ENCODE measurements at regions not wholly inside any gene's neighbourhood (a gene's known extent, or its start where the extent isn't known, plus 50 kb on each side); places are given as distances from the start of the nearest gene placed in this dataset.

DNA sequence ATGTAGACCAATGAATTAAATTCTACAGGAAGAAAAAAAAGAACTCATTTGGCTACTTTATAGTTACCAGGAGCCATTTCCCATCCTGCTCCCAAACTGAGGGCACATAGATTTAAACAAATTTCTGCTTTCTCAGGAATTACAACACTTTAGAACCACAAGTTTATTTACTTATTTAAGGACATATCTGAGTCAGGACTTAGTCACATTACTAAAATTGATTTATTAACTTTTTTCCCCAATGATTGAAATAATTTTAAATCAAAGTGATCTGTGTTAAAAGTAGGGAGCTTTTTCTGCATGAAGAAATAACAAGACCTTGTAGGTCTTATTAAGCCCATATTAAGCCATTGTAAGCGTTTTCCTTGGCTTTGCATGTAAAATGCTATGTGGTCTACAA is 291.0 kb upstream of the HAND2 start:
- TF ChIP-seq POLR2AphosphoS5 (IDR thresholded peaks at IDR 0.05), result no peak
- TF ChIP-seq, protein P1, sequence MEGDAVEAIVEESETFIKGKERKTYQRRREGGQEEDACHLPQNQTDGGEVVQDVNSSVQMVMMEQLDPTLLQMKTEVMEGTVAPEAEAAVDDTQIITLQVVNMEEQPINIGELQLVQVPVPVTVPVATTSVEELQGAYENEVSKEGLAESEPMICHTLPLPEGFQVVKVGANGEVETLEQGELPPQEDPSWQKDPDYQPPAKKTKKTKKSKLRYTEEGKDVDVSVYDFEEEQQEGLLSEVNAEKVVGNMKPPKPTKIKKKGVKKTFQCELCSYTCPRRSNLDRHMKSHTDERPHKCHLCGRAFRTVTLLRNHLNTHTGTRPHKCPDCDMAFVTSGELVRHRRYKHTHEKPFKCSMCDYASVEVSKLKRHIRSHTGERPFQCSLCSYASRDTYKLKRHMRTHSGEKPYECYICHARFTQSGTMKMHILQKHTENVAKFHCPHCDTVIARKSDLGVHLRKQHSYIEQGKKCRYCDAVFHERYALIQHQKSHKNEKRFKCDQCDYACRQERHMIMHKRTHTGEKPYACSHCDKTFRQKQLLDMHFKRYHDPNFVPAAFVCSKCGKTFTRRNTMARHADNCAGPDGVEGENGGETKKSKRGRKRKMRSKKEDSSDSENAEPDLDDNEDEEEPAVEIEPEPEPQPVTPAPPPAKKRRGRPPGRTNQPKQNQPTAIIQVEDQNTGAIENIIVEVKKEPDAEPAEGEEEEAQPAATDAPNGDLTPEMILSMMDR (IDR thresholded peaks at IDR 0.05), result no peak
- no peak for TF ChIP-seq POLR2A (IDR thresholded peaks at IDR 0.05)

Data from transverse colon (tissue), 4 donors.